ENCODE measurements at regions not wholly inside any gene's neighbourhood (a gene's known extent, or its start where the extent isn't known, plus 50 kb on each side); places are given as distances from the start of the nearest gene placed in this dataset.

DNA sequence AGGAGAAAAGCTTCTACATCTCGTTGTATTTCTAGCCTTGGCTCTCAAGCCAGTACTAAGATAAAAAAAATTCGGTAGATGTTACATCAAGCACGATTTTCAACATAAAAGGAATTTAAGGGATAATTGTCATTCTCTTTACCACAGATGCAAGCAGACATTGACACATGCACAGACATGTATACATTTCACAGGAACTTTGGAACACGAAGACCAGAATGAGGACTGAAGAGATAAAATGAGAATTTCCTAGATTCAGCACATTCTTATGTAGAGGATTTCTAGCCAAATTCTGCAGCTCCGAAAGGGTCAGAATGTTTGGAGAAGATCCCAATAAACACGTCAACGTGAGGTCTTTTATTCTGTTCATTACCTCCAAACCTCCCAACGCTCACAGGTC lies 284.5 kb upstream of the ARGLU1 start:
- TF ChIP-seq, protein P1, sequence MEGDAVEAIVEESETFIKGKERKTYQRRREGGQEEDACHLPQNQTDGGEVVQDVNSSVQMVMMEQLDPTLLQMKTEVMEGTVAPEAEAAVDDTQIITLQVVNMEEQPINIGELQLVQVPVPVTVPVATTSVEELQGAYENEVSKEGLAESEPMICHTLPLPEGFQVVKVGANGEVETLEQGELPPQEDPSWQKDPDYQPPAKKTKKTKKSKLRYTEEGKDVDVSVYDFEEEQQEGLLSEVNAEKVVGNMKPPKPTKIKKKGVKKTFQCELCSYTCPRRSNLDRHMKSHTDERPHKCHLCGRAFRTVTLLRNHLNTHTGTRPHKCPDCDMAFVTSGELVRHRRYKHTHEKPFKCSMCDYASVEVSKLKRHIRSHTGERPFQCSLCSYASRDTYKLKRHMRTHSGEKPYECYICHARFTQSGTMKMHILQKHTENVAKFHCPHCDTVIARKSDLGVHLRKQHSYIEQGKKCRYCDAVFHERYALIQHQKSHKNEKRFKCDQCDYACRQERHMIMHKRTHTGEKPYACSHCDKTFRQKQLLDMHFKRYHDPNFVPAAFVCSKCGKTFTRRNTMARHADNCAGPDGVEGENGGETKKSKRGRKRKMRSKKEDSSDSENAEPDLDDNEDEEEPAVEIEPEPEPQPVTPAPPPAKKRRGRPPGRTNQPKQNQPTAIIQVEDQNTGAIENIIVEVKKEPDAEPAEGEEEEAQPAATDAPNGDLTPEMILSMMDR (conservative IDR thresholded peaks at IDR 0.05): no peak
- no peak overlapping the region for H2BK15ac ChIP-seq (ENCODE audit: low read depth, low read length)
- no peaks in the 10 kb centered on the region for H3K23me2 ChIP-seq (ENCODE audit: insufficient read length, low read depth, low read length, poor library complexity, severe bottlenecking)
- no peak overlapping the region for H2BK120ac ChIP-seq (ENCODE audit: low read depth, low read length, poor library complexity, severe bottlenecking)
- H4K5ac ChIP-seq (ENCODE audit: insufficient read length, low read depth, low read length): no peak overlapping the region
- no peak overlapping the region for H4K91ac ChIP-seq (ENCODE audit: insufficient read length, low read depth, low read length)
- H3K23ac ChIP-seq (ENCODE audit: insufficient read length, low read depth, low read length): no peak overlapping the region
- H3K9ac ChIP-seq (ENCODE audit: extremely low read depth, insufficient read length, low read length): no peak overlapping the region
- H3K9me3 ChIP-seq (ENCODE audit: control insufficient read depth, low read depth, low read length): no peaks in the 10 kb centered on the region
- H3K4me1 Mint-ChIP-seq: peaks cover 29 to 35% of the 10 kb centered on the region in 2 experiments
- no peak overlapping the region for H3K27ac ChIP-seq (ENCODE audit: insufficient read length, low read depth, low read length)
- H3K79me1 ChIP-seq (ENCODE audit: insufficient read depth, low read depth, low read length, poor library complexity, severe bottlenecking): no peaks in the 10 kb centered on the region
- H3K27me3 ChIP-seq (ENCODE audit: insufficient read depth, low read length): no peaks in the 10 kb centered on the region
- H3K79me2 ChIP-seq (ENCODE audit: insufficient read depth, low read length): no peaks in the 10 kb centered on the region
- peaks cover 0 to 4% (median 0%) of the 10 kb centered on the region in 3 experiments; a peak in 3 of 7 replicates for H3K36me3 Mint-ChIP-seq (ENCODE audit: insufficient read depth in 1 of 3, low read depth in 3 of 3)
- H4K20me1 ChIP-seq (ENCODE audit: control insufficient read depth, insufficient read depth, insufficient read length): no peaks in the 10 kb centered on the region
- WGBS (ENCODE audit: extremely low coverage, insufficient read length, low lambda C conversion rate): no CpG with 5 or more reads among the region's 8 CpGs
- peaks cover 3% of the 10 kb centered on the region for H3K27me3 Mint-ChIP-seq (ENCODE audit: low read depth)
- no peak overlapping the region for H4K8ac ChIP-seq (replicated peaks; ENCODE audit: insufficient read length, low read depth, low read length)
- no peak overlapping the region for H3K14ac ChIP-seq (ENCODE audit: insufficient read depth, low read length)
- no peak overlapping the region for H2BK12ac ChIP-seq (ENCODE audit: insufficient read length, low read depth, low read length)
- no peaks in the 10 kb centered on the region for H3K9me3 Mint-ChIP-seq
- no peak overlapping the region for H2AFZ ChIP-seq (ENCODE audit: low read length)
- no peak overlapping the region for H3K4me2 ChIP-seq (ENCODE audit: insufficient read depth, insufficient read length, low read length)
- H3K4me3 Mint-ChIP-seq: no peak overlapping the region
- no peak overlapping the region for H2AK5ac ChIP-seq (ENCODE audit: insufficient read length, low read length)
- H3K4me1 ChIP-seq (ENCODE audit: insufficient read depth, low read length): peaks cover 1% of the 10 kb centered on the region; the same call in 1 of the 2 replicates
- no peak overlapping the region for H3K27ac Mint-ChIP-seq
- H2BK20ac ChIP-seq (ENCODE audit: low read depth, low read length, poor library complexity, severe bottlenecking): no peak overlapping the region
- no peak overlapping the region for H3K56ac ChIP-seq (ENCODE audit: insufficient read length, low read depth, low read length)
- H3K4ac ChIP-seq (ENCODE audit: low read depth, low read length): no peak overlapping the region
- H3K18ac ChIP-seq (ENCODE audit: insufficient read length, low read depth, low read length): no peak overlapping the region
- no peak for DNase-seq
- H3T11ph ChIP-seq (ENCODE audit: low read length): no peak overlapping the region
- H2BK5ac ChIP-seq (ENCODE audit: insufficient read length, low read length): no peak overlapping the region

Measured in H9 (cell line).